ENCODE measurements at regions not wholly inside any gene's neighbourhood (a gene's known extent, or its start where the extent isn't known, plus 50 kb on each side); places are given as distances from the start of the nearest gene placed in this dataset.
A peak's percentile ranks its signal among the peaks of the same experiment; 100 is the strongest.

- TF ChIP-seq ZFY (CRISPR knock-in tag; IDR thresholded peaks at IDR 0.05) (peak; percentile 85), E2F5 (CRISPR knock-in tag; conservative IDR thresholded peaks at IDR 0.05) (no peak), DMTF1 (CRISPR knock-in tag; IDR thresholded peaks at IDR 0.05) (0 out of 2 replicates have a peak, but pooled peaks have one; percentile 54), NAIF1 (CRISPR knock-in tag; IDR thresholded peaks at IDR 0.05; ENCODE audit: borderline replicate concordance) (peak; percentile 81), CSRNP2 (CRISPR knock-in tag; conservative IDR thresholded peaks at IDR 0.05; ENCODE audit: low read depth) (no peak), CENPX (CRISPR knock-in tag; IDR thresholded peaks at IDR 0.05) (no peak), TAF1 (CRISPR knock-in tag; IDR thresholded peaks at IDR 0.05) (peak; percentile 56; the same call in 1 of the 2 replicates), ZNF263 (CRISPR knock-in tag; IDR thresholded peaks at IDR 0.05) (peak; percentile 26; the same call in 1 of the 2 replicates), PITX1 (CRISPR knock-in tag; IDR thresholded peaks at IDR 0.05) (peak; percentile 86), GATAD1 (CRISPR knock-in tag; IDR thresholded peaks at IDR 0.05) (0 out of 2 replicates have a peak, but pooled peaks have one; percentile 52), ZNF234 (CRISPR knock-in tag; conservative IDR thresholded peaks at IDR 0.05) (no peak), ZNF264 (CRISPR knock-in tag; IDR thresholded peaks at IDR 0.05) (peak; percentile 87), ISX (CRISPR knock-in tag; conservative IDR thresholded peaks at IDR 0.05) (no peak), ZNF567 (CRISPR knock-in tag; IDR thresholded peaks at IDR 0.05; ENCODE audit: borderline replicate concordance) (peak; percentile 68; the same call in 1 of the 2 replicates), ZBTB34 (CRISPR knock-in tag; IDR thresholded peaks at IDR 0.05) (peak; percentile 81), ZBTB26 (CRISPR knock-in tag; IDR thresholded peaks at IDR 0.05; ENCODE audit: borderline replicate concordance) (no peak), ZNF644 (CRISPR knock-in tag; IDR thresholded peaks at IDR 0.05; ENCODE audit: low read depth) (peak; percentile 7; the same call in 1 of the 2 replicates)
These were observed 171.5 kb downstream of the NXNL2 start (continued) for GRCh38 chr9:88706193-88707113.
